ENCODE measurements at regions not wholly inside any gene's neighbourhood (a gene's known extent, or its start where the extent isn't known, plus 50 kb on each side); places are given as distances from the start of the nearest gene placed in this dataset.
A peak's percentile ranks its signal among the peaks of the same experiment; 100 is the strongest.
"Not testable (repeated sequence)": the region's sequence is repeated elsewhere in the genome, so short reads cannot be mapped to it uniquely, and the experiment has no call there.

DNA sequence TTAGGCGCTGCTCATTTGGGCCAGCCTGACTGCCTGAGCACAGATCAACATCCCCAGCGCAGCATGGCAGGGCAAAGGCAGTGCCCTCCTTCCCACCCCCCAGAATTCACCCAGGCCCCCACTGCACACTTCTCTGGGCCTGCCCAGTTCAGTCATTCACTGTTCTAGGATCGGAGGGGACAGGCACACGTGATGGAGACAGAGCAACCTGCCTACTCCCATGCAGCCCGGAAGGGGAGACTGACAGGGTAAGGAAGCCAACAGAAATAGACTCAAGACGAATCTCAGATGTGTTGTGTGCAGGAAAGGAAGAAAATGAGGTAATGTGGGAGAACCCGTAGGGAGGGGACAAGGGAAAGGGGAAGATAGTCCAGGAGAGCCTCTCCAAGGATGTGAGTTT lies 59.2 kb upstream of the LYRM9 start:
- no peak overlapping the region for H3K4me2 ChIP-seq (ENCODE audit: low read length)
- TF ChIP-seq POLR2AphosphoS5 (IDR thresholded peaks at IDR 0.05) (no peak), EZH2 (IDR thresholded peaks at IDR 0.05; ENCODE audit: borderline replicate concordance, insufficient read depth, low read length, poor library complexity, severe bottlenecking) (no peak), RAD21 (conservative IDR thresholded peaks at IDR 0.05) (no peak), TAF1 (IDR thresholded peaks at IDR 0.05; ENCODE audit: low read depth) (no peak), SMC3 (conservative IDR thresholded peaks at IDR 0.05; ENCODE audit: poor library complexity) (no peak)
- TF ChIP-seq, protein P1, sequence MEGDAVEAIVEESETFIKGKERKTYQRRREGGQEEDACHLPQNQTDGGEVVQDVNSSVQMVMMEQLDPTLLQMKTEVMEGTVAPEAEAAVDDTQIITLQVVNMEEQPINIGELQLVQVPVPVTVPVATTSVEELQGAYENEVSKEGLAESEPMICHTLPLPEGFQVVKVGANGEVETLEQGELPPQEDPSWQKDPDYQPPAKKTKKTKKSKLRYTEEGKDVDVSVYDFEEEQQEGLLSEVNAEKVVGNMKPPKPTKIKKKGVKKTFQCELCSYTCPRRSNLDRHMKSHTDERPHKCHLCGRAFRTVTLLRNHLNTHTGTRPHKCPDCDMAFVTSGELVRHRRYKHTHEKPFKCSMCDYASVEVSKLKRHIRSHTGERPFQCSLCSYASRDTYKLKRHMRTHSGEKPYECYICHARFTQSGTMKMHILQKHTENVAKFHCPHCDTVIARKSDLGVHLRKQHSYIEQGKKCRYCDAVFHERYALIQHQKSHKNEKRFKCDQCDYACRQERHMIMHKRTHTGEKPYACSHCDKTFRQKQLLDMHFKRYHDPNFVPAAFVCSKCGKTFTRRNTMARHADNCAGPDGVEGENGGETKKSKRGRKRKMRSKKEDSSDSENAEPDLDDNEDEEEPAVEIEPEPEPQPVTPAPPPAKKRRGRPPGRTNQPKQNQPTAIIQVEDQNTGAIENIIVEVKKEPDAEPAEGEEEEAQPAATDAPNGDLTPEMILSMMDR (IDR thresholded peaks at IDR 0.05; ENCODE audit: poor library complexity, severe bottlenecking), result no peak
- H3K9me3 ChIP-seq (ENCODE audit: low read length), result no peaks in the 10 kb centered on the region
- H3K79me2 ChIP-seq (replicated peaks; ENCODE audit: insufficient read depth, low read length), result no peaks in the 10 kb centered on the region
- H4K20me1 ChIP-seq (ENCODE audit: insufficient read depth), result no peaks in the 10 kb centered on the region
- H3K9me2 ChIP-seq (ENCODE audit: insufficient read depth, low read length), result no peaks in the 10 kb centered on the region
- no peak overlapping the region for H3K4me3 ChIP-seq (ENCODE audit: low read length)
- H3K27ac ChIP-seq (ENCODE audit: low read length), result no peak overlapping the region
- H3K36me3 ChIP-seq (ENCODE audit: insufficient read depth, low read length), result no peaks in the 10 kb centered on the region
- no peaks in the 10 kb centered on the region for H3F3A ChIP-seq (ENCODE audit: insufficient read depth, low read length, poor library complexity, severe bottlenecking)
- no peak overlapping the region for H2AFZ ChIP-seq (ENCODE audit: low read depth, low read length)
- H3K27me3 ChIP-seq (ENCODE audit: insufficient read depth, low read depth, low read length), result no peaks in the 10 kb centered on the region
- H3K9ac ChIP-seq (ENCODE audit: low read length), result no peak overlapping the region

DNA sequence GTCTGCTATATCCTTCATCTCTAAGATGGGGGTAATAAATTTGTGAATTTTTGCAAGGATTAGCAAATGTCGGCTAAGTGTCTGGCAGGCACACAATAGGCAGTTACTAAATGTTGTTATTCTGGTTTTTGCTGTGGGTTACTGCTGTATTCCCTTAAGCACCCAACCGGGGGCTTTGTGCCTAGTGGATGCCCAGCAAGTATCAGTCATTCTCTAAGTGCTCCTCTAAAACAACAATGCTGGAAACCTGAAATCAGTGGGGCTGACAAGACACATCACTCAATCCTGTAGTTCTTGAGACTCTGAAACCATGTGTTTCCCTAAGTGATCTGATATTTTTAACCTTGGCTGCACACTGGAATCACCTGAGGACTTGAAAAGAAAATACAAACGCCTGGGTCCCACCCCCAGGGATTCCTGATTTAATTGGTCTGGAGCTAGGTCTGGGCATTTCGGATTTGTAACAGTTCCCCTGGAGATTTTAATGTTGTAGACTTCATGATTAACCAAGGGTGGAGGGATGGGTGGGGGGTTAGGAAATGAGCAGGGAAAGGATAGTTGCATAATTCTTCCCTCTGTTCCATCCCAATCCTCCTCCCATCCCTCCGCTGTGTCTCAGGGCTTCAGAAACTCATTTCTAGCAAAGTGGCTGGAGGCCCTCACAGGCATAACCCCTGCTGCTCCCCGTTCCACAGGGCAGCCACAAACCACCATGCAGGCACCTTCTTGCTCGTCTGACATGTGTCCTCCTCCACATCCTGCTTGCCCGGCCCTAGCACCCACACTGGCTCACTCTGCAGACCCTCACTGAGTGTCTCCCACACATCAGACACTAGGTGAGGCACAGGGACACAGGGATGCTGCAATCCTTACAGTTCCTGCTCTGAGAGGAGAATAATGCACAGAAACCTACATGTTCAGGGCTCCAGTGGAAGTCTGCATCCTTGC lies 61.7 kb upstream of the LYRM9 start:
- H3K9me2 ChIP-seq (ENCODE audit: insufficient read depth, low read length), result no peaks in the 10 kb centered on the region
- H3K4me2 ChIP-seq (ENCODE audit: low read length), result no peak overlapping the region
- no peaks in the 10 kb centered on the region for H3K27me3 ChIP-seq (ENCODE audit: insufficient read depth, low read depth, low read length)
- TF ChIP-seq EP300 (conservative IDR thresholded peaks at IDR 0.05; ENCODE audit: poor library complexity, severe bottlenecking), result peak; percentile 23
- no peak for TF ChIP-seq EZH2 (IDR thresholded peaks at IDR 0.05; ENCODE audit: borderline replicate concordance, insufficient read depth, low read length, poor library complexity, severe bottlenecking)
- TF ChIP-seq MXI1 (conservative IDR thresholded peaks at IDR 0.05; ENCODE audit: poor library complexity, severe bottlenecking), result peak; percentile 21
- H3K9me3 ChIP-seq (ENCODE audit: low read length), result no peaks in the 10 kb centered on the region
- H2AFZ ChIP-seq (ENCODE audit: low read depth, low read length), result no peak overlapping the region
- no peaks in the 10 kb centered on the region for H4K20me1 ChIP-seq (ENCODE audit: insufficient read depth)
- no peaks in the 10 kb centered on the region for H3F3A ChIP-seq (ENCODE audit: insufficient read depth, low read length, poor library complexity, severe bottlenecking)
- H3K9ac ChIP-seq (ENCODE audit: low read length), result no peak overlapping the region
- no peak overlapping the region for H3K4me3 ChIP-seq (ENCODE audit: low read length)
- H3K27ac ChIP-seq (ENCODE audit: low read length), result no peak overlapping the region
- no peaks in the 10 kb centered on the region for H3K36me3 ChIP-seq (ENCODE audit: insufficient read depth, low read length)
- H3K79me2 ChIP-seq (replicated peaks; ENCODE audit: insufficient read depth, low read length), result no peaks in the 10 kb centered on the region

DNA sequence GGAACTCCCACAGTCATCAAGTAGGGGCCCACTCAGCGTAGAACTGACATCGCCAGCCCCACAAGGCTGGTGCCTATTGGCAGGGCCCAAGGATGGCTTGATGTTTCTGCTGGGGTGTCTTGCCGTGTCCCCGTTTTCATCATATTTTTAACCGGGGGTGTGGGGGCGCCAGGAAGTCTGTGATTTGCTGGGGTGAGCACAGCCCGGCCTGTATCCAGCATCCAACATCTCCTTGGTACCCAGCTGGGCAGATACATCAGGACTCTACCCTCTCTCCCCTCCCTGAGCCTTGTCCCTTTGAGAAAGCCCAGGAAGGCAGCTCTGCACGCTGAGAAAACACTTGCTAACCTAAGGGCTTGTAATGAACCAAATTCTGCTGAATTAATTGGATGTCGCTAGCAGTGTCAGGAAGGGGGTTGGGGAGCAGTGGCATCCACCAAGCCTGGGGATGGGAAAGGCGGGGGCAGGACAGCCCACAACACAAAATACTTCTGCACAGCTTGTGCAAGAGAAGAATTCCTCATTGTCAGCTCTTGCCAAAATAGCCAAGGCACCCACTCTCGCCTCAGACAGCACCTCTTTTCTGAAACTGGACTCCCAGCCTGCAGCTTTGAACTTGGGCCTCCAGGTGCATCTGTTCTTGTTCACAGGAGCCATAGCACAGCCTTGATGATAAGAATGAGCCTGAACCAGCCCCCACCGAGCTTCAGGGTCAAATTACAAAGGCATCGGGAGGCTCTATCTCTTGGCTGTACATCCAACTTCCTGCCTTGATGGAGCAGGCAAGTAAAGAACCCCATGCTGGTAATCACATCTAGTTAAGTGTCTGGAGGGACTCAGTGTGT lies 63.7 kb upstream of the LYRM9 start:
- Histone ChIP-seq H3K9ac (ENCODE audit: low read length) (no peak overlapping the region), H3K4me3 (ENCODE audit: low read length) (no peak overlapping the region), H2AFZ (ENCODE audit: low read depth, low read length) (no peak overlapping the region), H3K27ac (ENCODE audit: low read length) (no peak overlapping the region), H3K79me2 (replicated peaks; ENCODE audit: insufficient read depth, low read length) (no peaks in the 10 kb centered on the region), H4K20me1 (ENCODE audit: insufficient read depth) (no peaks in the 10 kb centered on the region), H3K4me2 (ENCODE audit: low read length) (no peak overlapping the region), H3K36me3 (ENCODE audit: insufficient read depth, low read length) (no peaks in the 10 kb centered on the region), H3F3A (ENCODE audit: insufficient read depth, low read length, poor library complexity, severe bottlenecking) (no peaks in the 10 kb centered on the region), H3K9me2 (ENCODE audit: insufficient read depth, low read length) (no peaks in the 10 kb centered on the region), H3K27me3 (ENCODE audit: insufficient read depth, low read depth, low read length) (no peaks in the 10 kb centered on the region), H3K9me3 (ENCODE audit: low read length) (no peaks in the 10 kb centered on the region)
- TF ChIP-seq RAD21 (conservative IDR thresholded peaks at IDR 0.05), result no peak

DNA sequence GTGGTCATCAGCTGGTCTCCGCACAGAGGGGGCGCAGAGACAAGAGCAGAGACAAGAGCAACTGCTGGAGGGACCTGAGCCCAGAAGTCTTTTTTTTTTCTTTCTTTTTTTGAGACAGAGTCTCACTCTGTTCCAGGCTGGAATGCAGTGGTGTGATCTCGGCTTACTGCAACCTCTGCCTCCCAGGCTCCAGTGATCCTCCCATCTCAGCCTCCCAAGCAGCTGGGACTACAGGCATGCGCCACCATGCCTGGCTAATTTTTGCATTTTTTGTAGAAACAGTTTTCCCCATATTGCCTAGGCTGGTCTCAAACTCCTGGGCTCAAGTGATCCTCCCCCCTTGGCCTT lies 64.3 kb upstream of the LYRM9 start:
- H2AFZ ChIP-seq (ENCODE audit: low read depth, low read length); H3K9ac ChIP-seq (ENCODE audit: low read length); H3K27me3 ChIP-seq (ENCODE audit: insufficient read depth, low read depth, low read length); H3K4me2 ChIP-seq (ENCODE audit: low read length); H3F3A ChIP-seq (ENCODE audit: insufficient read depth, low read length, poor library complexity, severe bottlenecking); H3K79me2 ChIP-seq (replicated peaks; ENCODE audit: insufficient read depth, low read length); H3K4me3 ChIP-seq (ENCODE audit: low read length); H3K27ac ChIP-seq (ENCODE audit: low read length); H3K36me3 ChIP-seq (ENCODE audit: insufficient read depth, low read length); H3K9me2 ChIP-seq (ENCODE audit: insufficient read depth, low read length); H4K20me1 ChIP-seq (ENCODE audit: insufficient read depth); H3K9me3 ChIP-seq (ENCODE audit: low read length): not testable (repeated sequence)

Data from neural cell (in vitro differentiated cells).